HUDEP-2 (cell line): ENCODE measurements at regions not wholly inside any gene's neighbourhood (a gene's known extent, or its start where the extent isn't known, plus 50 kb on each side); places are given as distances from the start of the nearest gene placed in this dataset.

ENCODE experiments used
- DNase-seq, 76 experiments: peaks; one replicate each; lab custom pipeline; 2025; ENCODE audit not compliant: unreplicated experiment in 76 of 76; lab: John Stamatoyannopoulos, UW

DNA sequence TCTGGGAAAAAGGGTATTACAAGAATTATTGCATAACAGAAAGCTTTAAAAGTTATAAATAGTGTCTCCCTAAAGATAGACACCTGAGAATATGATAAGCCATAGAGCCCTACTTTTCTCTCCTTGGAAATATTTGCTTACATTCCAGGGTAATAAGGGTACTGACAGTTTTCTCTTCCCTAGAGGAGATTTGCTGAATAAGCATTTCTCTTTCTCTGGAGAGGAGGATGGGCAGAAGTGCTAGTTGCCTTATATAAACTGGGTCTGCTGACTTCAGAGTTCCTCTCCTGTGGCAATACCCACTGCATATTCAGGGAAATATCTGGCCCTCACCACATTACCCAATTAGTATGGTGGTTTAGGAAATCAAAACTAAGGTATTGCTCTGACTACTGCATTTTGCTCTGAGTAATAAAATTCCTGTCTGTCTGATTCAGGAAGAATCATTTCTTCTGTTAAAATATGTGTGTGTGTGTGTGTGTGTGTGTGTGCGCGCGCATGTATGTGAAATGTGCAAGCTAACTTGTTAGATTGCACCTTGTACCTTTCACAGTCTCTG is 1391.3 kb downstream of the DSC3 start:
- DNase-seq = no peak

DNA sequence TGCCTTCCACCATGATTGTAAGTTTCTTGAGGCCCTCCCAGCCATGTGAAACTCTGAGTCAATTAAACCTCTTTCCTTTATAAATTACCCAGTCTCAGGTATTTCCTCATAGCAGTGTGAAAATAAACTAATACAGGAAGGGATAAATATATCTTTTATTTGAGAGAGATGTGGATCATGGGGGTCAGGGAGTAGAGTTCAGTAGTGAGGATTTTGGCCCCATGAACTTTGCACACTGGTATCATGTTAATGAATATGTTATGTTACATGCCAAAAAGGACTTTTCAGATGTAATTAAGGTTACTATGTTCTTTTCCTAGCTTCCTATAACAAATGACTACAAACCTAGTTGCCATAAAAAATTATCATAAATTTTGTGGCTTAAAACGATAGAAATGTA is 1393.7 kb downstream of the DSC3 start:
- no peak for DNase-seq

DNA sequence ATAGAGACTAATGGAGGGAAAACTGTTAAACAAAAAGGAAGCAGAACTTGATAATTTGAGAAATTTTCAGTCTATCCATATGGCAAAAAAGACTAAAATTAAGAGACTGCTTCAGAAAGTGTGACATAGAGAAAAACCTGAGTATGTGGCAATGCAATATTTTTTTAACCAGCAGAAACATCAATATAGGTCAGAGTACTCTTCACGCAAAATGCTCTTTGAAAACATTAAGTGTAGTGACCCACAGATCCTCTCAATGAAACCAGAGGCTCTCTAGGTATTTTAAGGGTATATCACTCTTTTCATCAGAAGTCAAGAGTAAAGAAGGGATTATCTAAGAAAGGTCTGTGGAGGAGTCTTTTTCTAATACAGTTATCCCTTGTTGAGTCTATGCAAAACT is 1394.8 kb downstream of the DSC3 start:
- DNase-seq = no peak

DNA sequence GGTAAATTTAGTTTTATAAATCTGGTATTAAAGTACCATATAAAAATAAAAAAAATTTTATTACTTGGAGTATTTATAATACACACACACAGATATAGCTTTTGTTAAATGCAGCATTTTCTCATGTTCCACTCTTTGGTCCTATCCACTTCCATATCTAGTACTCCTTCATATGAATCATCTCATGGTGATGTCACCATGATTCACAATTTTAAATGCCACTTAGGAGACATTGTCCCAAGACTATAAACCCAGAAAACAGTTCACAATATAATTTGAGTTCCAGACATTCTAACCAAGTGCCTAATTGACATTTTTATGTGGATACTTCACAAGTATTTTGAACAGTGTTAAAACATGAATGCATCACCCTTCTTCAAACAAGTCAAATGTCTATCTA is 1398.3 kb downstream of the DSC3 start:
- no peak for DNase-seq

DNA sequence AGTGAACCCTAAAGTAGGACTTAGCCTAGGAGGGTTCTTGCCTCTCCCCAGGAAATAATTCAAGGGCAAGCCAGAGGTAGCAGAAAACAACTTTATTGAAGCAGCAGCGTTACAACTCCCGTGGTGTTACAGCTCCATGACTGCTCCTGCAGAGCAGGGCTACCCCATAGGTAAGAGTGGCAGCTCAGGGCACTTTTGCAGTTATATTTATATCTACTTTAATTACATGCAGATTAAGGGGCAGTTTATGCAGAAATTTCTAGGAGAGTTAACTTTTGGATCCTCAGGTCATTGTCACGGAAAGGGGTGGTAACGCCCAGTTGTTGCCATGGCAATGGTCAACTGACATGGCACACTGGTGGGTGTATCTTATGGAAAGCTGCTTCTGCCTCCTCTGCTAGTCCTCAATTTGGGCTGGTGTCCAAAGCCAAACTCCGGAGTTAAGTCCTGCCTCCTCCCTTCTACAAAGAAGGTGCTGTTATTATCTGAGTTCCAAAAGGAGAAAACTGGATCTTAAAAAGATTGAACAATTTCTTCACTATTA is 1413.0 kb downstream of the DSC3 start:
- peak in 10 of 76 experiments; percentile 35 to 89 (median 58) for DNase-seq

DNA sequence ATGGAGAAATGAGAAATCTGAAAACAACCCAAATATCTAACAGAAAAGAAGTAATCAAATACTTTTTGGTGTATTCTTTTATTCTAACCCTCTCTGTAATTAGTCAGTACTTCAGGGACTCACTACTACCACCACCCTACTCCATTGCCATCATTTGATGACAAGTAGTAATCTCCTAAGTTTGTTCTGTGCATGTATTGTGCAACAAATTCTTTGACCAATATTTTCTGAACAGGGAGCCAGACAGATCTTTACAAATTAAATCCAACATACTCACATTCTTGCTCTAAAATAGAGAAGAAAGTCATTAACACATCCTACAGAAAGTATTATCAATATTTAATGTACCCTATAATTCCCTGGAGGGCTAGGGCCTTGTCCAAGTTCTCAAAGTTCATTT is 1416.4 kb downstream of the DSC3 start:
- DNase-seq = no peak

DNA sequence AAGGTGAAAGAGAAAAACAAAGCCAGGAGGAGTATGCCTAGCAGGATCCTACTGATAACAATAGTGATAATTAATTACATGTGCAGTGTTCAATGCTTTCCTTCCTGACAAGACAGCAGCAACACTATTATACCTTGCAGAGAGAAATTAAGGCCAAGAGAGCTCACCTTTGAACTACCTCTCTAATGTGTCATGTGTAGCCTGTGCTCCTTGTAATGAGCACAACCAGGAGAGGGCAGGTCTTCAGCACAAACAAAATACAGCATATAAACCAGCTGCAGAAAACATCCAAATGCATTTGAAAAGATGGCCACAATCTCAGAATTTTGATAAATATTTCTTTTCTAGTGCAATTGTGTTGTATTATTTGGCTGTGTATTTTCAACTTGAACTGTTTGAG is 1425.7 kb downstream of the DSC3 start:
- no peak for DNase-seq

DNA sequence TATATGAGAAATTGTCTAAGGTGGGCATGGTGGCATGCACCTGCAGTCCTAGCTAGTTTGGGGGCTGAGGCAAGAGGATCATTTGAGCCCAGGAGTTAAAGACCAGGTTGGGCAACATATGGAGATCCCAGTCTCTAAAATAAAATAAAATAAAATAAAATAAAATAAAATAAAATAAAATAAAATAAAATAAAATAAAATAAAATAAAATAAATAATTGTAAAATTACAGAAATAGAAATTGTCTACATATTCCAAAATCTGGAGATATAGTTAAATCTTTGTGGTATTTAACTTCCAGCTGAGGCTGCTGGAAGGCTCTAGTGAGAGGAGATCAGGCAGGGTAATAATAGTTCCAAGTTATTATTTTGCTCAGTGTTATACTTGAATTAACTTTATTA is 1432.1 kb upstream of the CDH2 start:
- no peak for DNase-seq

DNA sequence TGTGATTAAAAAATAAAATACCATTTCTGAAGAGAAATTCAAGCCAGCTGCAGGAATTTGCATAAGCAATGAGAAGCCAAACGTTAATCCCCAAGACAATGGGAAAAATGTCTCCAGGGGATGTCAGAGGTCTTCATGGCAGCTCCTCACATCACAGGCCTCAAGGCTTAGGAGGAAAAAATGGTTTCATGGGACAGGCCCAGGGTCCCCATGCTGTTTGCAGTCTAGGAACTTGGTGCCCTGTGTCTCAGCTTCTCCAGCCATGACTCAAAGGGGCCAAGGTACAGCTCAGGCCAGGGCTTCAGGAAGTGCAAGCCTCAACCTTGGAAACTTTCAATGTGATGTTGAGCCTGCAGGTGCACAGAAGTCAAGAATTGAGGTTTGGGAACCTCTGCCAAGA is 1428.4 kb upstream of the CDH2 start:
- DNase-seq = no peak

DNA sequence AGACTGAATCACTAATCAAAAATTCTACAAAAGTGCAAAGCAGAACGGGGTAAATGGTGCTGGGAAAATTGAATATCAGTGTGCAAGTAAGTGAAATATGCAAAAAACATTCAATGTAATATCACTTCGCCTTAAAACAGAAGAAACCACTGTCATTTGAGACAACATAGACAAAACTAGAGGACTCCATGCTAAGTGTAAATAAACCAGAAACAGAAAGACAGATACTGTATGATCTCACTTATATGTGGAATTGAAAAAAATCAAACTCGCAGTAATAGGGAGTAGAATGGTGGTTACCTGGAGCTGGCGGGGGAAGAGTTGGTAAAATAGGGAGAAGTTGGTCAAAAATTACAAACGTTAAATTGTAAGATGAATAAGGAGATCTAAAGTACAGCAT is 1420.0 kb upstream of the CDH2 start:
- DNase-seq = no peak

DNA sequence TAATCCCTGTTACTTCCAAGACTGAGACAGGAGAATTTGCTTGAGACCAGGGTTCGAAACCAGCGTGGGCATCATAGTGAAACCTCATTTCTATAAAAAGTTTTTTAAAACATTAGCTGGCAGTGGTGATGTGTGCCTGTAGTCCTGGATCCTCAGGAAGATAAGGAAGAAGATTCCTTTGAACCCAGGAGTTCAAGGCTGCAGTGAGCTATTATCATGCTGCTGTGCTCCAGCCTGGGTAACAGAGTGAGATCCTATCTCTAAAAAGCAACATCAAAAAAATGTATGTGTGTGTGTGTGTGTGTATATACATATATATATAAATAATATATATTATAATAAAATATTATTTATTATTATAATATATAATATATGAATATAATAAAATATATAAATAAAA is 1417.6 kb upstream of the CDH2 start:
- peak in 1 of 76 experiments; percentile 4 for DNase-seq

DNA sequence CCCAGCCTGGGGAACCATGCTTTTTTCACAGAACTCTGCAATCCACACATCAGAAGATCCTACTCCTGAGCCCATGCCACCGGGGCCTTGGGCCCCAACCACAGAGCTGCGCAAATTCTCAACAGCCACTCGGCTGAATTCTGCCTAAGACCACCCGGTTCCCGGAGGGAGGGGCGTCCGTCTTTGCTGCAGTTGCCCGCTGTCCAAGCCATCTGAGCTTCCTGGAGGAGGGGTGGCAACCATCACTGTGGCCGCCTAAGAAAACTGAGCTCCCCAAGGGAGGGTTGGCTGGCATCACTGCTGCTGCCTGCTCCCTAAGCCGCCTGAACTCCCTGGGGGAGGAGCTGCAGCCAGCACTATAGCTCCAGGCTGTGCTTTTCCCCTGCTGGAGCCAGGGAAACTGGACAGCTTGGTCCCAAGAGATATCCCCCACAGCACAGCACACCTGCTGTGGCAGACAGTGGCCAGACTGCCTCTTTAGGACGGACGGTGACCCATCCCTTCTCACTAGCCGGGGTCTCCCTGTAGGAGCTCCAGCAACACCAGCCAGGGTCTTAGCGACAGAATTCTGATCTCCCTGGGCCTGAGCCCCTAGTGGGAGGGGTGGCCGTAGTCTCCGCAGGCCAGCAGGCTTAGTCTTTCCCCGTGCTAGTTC is 1411.6 kb upstream of the CDH2 start:
- no peak for DNase-seq

DNA sequence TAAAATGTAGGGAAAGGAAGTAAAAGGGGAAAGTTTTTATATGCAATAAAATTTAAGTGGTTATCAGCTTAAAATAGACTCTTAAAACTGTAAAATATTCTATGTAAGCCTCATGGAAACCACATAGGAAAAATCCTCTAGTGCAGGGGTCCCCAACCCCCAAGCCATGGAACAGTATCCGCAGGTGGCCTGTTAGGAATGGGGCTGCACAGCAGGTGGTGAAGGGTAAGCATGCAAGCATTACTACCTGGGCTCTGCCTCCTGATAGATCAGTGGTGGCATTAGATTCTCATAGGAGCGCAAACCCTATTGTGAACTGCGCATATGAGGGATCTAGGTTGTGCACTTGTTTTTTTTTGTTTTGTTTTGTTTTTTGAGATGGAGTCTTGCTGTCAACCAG is 1409.3 kb upstream of the CDH2 start:
- no peak for DNase-seq

DNA sequence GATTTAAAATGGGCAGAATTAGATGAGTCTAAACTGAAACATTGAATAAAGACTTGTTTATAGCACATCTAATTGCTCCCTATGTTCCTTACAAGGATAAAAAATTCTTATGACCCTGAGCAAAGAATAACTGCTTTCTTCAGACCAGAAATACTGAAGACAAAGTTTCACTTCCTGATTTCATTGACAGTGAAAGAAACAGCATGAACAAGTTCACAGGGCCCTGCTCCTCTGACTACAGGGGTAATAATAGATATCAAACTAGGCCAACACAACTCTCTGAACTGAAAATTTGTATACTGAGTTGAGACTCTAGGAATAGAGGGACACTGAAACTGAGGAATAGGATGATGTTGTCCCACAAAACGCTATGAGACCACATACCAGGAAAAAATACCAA is 1383.3 kb upstream of the CDH2 start:
- DNase-seq = no peak

DNA sequence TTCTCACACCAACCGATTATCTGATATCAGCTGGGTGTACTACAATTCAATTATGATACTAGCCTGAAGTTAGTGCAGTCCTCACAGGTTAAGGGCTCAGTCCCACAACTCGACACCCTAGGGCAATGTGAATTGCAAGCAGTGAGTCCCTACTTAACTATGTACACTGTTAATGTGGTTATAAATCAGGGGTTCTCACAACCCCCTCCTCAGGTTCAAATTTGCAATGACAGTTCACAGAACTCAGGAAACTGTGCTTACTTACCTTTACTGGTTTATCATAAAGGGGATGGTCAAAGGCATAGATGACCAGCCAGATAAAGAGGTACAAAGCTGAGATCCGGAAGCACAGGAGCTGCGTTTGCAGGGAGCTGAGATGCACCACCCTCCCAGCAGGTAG is 1379.1 kb upstream of the CDH2 start:
- DNase-seq = no peak

DNA sequence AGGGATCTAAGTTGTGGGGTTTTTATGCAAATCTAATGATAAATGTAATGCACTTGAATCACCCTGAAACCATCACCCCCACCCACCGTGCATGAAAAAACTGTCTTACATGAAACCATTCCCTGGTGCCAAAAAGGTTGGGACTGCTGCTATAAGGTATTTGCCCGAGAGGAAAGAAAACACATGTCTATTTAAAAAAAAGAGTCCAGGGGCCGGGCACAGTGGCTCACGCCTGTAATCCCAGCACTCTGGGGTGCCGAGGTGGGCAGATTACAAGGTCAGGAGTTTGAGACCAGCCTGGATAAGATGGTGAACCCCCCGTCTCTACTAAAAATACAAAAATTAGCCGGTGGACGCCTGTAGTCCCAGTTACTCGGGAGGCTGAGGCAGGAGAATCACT is 1372.8 kb upstream of the CDH2 start:
- DNase-seq = peak in 1 of 76 experiments; percentile 2

DNA sequence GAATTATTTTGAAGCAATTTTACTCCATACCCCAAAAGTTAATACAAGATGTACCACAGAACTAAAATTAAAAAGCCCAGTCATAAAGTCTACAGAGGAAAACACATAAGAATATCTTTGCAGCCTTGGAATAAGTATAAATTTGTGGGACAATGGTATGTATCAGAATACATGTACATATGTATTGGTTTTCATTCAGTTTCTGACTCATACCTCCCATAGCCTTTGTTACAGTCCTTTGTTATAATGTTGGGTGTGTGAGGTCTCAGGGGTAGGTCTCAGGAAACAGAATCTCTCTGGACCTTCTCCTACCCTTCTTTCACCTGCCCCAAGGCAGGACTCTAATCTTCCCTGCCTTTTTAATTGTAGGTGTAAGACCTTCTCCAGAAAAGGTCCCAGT is 1370.7 kb upstream of the CDH2 start:
- DNase-seq = no peak

DNA sequence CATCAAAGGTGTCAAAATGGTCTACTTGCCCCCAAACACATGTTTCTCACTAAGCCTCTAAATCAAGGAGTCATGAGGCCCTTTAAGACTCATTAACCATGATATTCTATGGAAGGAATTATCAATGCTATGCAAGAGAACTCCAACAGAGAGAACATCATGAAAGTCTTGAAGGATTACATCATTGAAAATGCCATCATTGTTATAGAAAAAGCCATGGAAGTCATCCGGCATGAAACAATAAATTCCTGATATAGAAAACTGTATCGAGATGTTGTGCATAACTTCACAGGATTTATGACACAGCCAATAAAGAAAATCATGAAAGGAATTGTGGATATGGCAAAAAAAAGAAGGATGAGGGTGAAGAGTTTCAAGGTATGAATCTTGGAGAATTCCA is 1363.6 kb upstream of the CDH2 start:
- no peak for DNase-seq

DNA sequence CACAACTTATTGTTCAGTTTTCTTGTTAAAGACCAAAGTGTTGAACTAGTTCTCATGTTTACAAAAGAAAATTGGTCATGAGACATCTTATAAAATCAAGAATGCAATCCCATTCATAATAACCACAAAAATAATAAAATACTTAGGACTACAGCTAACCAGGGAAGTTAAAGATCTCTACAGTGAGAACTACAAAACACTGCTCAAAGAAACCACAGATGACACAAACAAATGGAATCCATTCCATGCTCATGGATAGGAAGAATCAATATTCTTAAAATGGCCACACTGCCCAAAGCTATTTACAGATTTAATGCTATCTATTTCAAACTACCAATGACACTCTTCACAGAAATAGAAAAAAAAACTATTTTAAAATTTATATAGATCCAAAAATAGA is 1354.8 kb upstream of the CDH2 start:
- DNase-seq = no peak

DNA sequence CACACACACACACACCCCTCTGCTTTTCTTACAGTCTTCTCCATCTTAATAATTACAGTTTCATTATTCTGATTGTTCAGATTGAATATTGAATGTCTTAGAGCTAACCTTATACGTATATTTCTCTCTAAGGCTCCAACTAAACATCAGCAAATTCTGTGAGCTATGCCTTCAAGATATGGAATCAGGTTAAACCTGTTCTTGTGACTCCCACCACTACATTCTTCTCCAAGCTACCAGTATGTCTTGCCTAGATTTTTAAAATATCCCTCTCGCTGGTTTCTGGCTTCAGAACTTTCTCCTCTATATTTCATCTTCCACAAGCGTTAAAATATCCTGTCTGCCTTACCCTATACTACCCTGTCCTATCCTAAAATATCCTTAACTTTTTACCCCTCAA is 1346.4 kb upstream of the CDH2 start:
- no peak for DNase-seq

DNA sequence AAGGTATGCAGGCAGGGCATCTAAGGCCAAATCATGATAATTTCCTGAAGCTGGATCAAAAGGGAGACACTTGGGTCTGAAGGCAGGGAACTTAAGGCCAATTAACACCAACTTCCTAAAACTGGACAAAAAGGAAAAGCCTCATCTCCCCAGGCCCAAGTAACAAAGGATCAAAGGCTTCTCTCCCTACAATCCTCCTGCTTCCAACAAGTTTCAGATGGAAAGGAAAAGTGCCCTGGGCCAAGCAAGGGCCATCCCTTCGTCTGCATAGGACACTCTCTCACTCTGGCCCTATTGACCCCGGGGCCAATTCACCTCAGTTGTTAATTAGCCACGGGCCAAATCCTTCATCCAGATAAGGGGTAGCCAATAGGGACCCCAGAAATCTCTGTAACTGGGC is 1335.8 kb upstream of the CDH2 start:
- DNase-seq = no peak

DNA sequence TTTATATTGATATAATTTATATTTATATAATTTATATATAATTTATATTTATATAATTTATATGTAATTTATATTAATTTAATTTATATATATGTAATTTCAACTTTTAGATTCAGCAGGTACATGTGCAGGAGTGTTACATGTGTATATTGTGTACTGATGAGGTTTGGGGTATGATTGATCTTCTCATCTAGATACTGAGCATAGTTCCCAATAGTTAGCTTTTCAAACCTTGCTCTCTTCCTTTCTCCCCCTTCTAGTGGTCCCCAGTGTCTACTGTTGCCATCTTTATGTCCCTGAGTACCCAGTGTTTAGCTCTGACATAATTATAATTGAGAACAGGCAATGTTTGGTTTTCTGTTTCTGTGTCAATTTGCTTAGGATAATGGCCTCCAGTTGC is 1335.3 kb upstream of the CDH2 start:
- DNase-seq = no peak

DNA sequence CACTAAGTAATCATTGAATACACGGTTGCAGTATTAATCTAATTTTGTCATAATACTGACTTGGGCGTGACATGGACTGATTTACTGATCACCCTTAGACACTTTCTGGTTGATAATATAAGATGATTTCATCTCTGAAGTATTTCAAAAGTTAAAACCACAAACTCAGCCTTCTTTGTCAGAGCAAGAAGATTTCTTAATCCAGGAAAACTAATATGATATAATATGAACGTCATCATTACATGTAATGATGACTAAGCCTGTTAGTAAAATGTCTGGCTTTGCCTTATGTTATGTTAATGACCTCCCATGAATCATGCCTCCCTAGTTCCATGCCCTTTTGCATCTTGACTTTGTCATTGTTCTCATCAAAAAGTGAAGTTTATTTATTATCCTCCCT is 1325.0 kb upstream of the CDH2 start:
- no peak for DNase-seq
